B cell (primary cell): ENCODE measurements at regions not wholly inside any gene's neighbourhood (a gene's known extent, or its start where the extent isn't known, plus 50 kb on each side); places are given as distances from the start of the nearest gene placed in this dataset.

ENCODE experiments used
- ATAC-seq: fragments of 200-7000 bp; cut with Tn5 transposase; one replicate; pipeline ENCODE4 v1.10.0; 2021; ENCODE audit warnings: low read depth, mild to moderate bottlenecking, moderate number of reproducible peaks, moderate library complexity
- CTCF ChIA-PET: fragments of 350-600 bp; sonication (Branson Sonifier 250); formaldehyde crosslinking; loops from one replicate; lab custom pipeline; 2021; ENCODE audit warnings: antibody characterized with exemption, inconsistent platforms; lab: Charles Lee
- POLR2A ChIA-PET: fragments of 350-600 bp; sonication (Branson Sonifier 250); formaldehyde crosslinking; loops from one replicate; lab custom pipeline; 2021; ENCODE audit warnings: antibody characterized with exemption; lab: Charles Lee
- DNase-seq: peaks from one replicate; pipeline ENCODE4 v3.0.0; 2013
- H2AFZ ChIP-seq: 2 replicates; pipeline ENCODE4 v1.6.1; 2012; ENCODE audit warnings: mild to moderate bottlenecking, low read depth, low read length; ENCODE audit not compliant: insufficient read depth, poor library complexity, severe bottlenecking
- H3K27ac ChIP-seq, 2 donors: 1 replicate in 1 of 2; 2 replicates in 1 of 2; pipeline ENCODE4 v1.5.1; 2012 to 2013; ENCODE audit warnings: low read length in 2 of 2, mild to moderate bottlenecking in 2 of 2, moderate library complexity in 1 of 2
- H3K27me3 ChIP-seq, 4 experiments: fragments of 200-600 bp in 1 of 4; sonication (generic) in 1 of 4; replicated peaks in 1 of 4; 1 replicate in 2 of 4; 2 replicates in 2 of 4; pipeline versions ENCODE4 v1.6.1 to v1.7.0; 2013 to 2016; ENCODE audit warnings: low read length in 3 of 4, mild to moderate bottlenecking in 2 of 4, mixed read lengths in 1 of 4, moderate library complexity in 1 of 4; ENCODE audit not compliant: insufficient read depth in 4 of 4, control insufficient read depth in 3 of 4; ENCODE audit errors: control extremely low read depth in 1 of 4
- H3K36me3 ChIP-seq, 2 experiments: replicated peaks in 1 of 2; 1 replicate in 1 of 2; 2 replicates in 1 of 2; pipeline versions ENCODE4 v1.6.1 to v1.7.1; 2013; ENCODE audit warnings: low read length in 1 of 2; ENCODE audit not compliant: insufficient read depth in 2 of 2, control insufficient read depth in 1 of 2; ENCODE audit errors: control extremely low read depth in 1 of 2, extremely low read depth in 1 of 2
- H3K4me1 ChIP-seq, 2 donors: fragments of 200-600 bp in 1 of 2; sonication (generic) in 1 of 2; 1 replicate in 1 of 2; 2 replicates in 1 of 2; pipeline versions ENCODE4 v1.5.1 to v1.6.1; 2013 to 2017; ENCODE audit warnings: low read length in 2 of 2; ENCODE audit not compliant: control insufficient read depth in 2 of 2, insufficient read depth in 2 of 2
- H3K4me2 ChIP-seq: replicated peaks from 2 replicates; pipeline ENCODE3; 2012; ENCODE audit warnings: mild to moderate bottlenecking, low read depth, low read length; ENCODE audit not compliant: poor library complexity, severe bottlenecking
- H3K4me3 ChIP-seq, 5 experiments: fragments of 200-600 bp in 1 of 5; sonication (generic) in 1 of 5; 1 replicate in 3 of 5; 2 replicates in 2 of 5; pipeline versions ENCODE4 v1.5.1 to v1.7.0; 2011 to 2016; ENCODE audit warnings: low read length in 4 of 5, mild to moderate bottlenecking in 4 of 5, low read depth in 2 of 5, control low read depth in 1 of 5, moderate library complexity in 1 of 5; ENCODE audit not compliant: insufficient read depth in 1 of 5; ENCODE audit errors: control extremely low read depth in 1 of 5, extremely low read depth in 1 of 5
- H3K79me2 ChIP-seq: fragments of 200-600 bp; sonication (generic); one replicate; pipeline ENCODE4 v1.6.0; 2016; ENCODE audit warnings: low read length; ENCODE audit not compliant: control insufficient read depth, insufficient read depth
- H3K9ac ChIP-seq: fragments of 200-600 bp; sonication (generic); 2 replicates; pipeline ENCODE4 v1.6.1; 2017; ENCODE audit warnings: mild to moderate bottlenecking, low read length, moderate library complexity
- H3K9me3 ChIP-seq, 3 donors: one replicate each; pipeline versions ENCODE4 v1.6.1 to v1.7.1; 2013; ENCODE audit warnings: low read length in 2 of 3; ENCODE audit not compliant: control insufficient read depth in 2 of 3, insufficient read depth in 1 of 3; ENCODE audit errors: control extremely low read depth in 1 of 3
- H4K20me1 ChIP-seq: 2 replicates; pipeline ENCODE4 v1.6.0; 2012; ENCODE audit warnings: mild to moderate bottlenecking, low read length; ENCODE audit not compliant: insufficient read depth, control insufficient read depth, poor library complexity, severe bottlenecking
- H3K27ac Mint-ChIP-seq: one replicate; pipeline ENCODE4 v1.8.0; 2021; ENCODE audit warnings: mixed read lengths
- H3K27me3 Mint-ChIP-seq: one replicate; pipeline ENCODE4 v1.8.0; 2021; ENCODE audit warnings: mixed read lengths
- H3K4me1 Mint-ChIP-seq: one replicate; pipeline ENCODE4 v1.8.0; 2021; ENCODE audit warnings: mixed read lengths
- H3K4me3 Mint-ChIP-seq: one replicate; pipeline ENCODE4 v1.8.0; 2021; ENCODE audit warnings: mixed read lengths
- H3K9me3 Mint-ChIP-seq: one replicate; pipeline ENCODE4 v1.8.0; 2022; ENCODE audit warnings: mixed read lengths; ENCODE audit not compliant: insufficient read depth
- CTCF ChIP-seq: fragments of 200-600 bp; IDR thresholded peaks from one replicate; pipeline ENCODE4 v1.8.0; 2022; ENCODE audit warnings: antibody characterized with exemption, mild to moderate bottlenecking
- EZH2 ChIP-seq: IDR thresholded peaks from 2 replicates; pipeline ENCODE4 v1.6.1; 2012; ENCODE audit warnings: borderline replicate concordance, low read depth, mild to moderate bottlenecking, moderate library complexity, low read length; ENCODE audit not compliant: insufficient read depth, poor library complexity, severe bottlenecking
- WGBS: methylation state at CpG from one replicate; pipeline ENCODE4 v1.1.5; 2013; ENCODE audit warnings: missing lambda C conversion rate; ENCODE audit not compliant: insufficient coverage; 5-methylcytosine and 5-hydroxymethylcytosine counted together
- intact Hi-C: fragments of 100-400 bp; cut with micrococcal nuclease; formaldehyde crosslinking; loops from one replicate; pipeline ENCODE4 v1.10.0; 2022

GRCh38 chr18:77470569-77471413, 221.1 kb downstream of the GALR1 start:
- no peaks in the 10 kb centered on the region for H3K4me1 Mint-ChIP-seq
- WGBS, result 83% methylated on average over 10 of the region's 16 CpGs
- POLR2A ChIA-PET, result no interaction called here

More at GRCh38 chr18:77470569-77471413, 221.1 kb downstream of the GALR1 start:
- Histone ChIP-seq H3K79me2 (no peaks in the 10 kb centered on the region), H3K9ac (no peak overlapping the region), H4K20me1 (no peaks in the 10 kb centered on the region), H3K9me3 (no peaks in the 10 kb centered on the region), H3K36me3 (no peaks in the 10 kb centered on the region), H3K27ac (no peak overlapping the region), H3K4me1 (no peaks in the 10 kb centered on the region), H3K27me3 (peaks cover 0 to 3% (median 0%) of the 10 kb centered on the region in 4 experiments), H2AFZ (no peak overlapping the region), H3K4me3 (no peak overlapping the region), H3K4me2 (no peak overlapping the region)
- DNase-seq (no peak), ATAC-seq (no peak)
- intact Hi-C loops, result no loop called here
- no peak for TF ChIP-seq EZH2
- TF ChIP-seq CTCF, result no peak
- H3K27ac Mint-ChIP-seq, result no peak overlapping the region
- CTCF ChIA-PET, result interaction anchor here (2.6 kb wide), 1 partner anchor 471 kb away, joined by 9 read pairs; no protein-coding TSS in a partner anchor
- no peak overlapping the region for H3K4me3 Mint-ChIP-seq
- no peaks in the 10 kb centered on the region for H3K9me3 Mint-ChIP-seq
- H3K27me3 Mint-ChIP-seq, result peaks cover 22% of the 10 kb centered on the region
